Spleen (tissue), 11 donors: ENCODE measurements at regions not wholly inside any gene's neighbourhood (a gene's known extent, or its start where the extent isn't known, plus 50 kb on each side); places are given as distances from the start of the nearest gene placed in this dataset.

Source experiments
- DNase-seq: peaks from one replicate; pipeline ENCODE4 v3.0.0-alpha.2; 2020
- H3K27ac ChIP-seq, 8 donors: fragments of 200-600 bp; sonication (generic) in 7 of 8; 1 replicate in 4 of 8; 2 replicates in 4 of 8; pipeline versions ENCODE4 v1.5.0 to v1.8.0; 2016 to 2021; ENCODE audit warnings: inconsistent platforms in 4 of 8, mild to moderate bottlenecking in 4 of 8, moderate library complexity in 1 of 8
- H3K27me3 ChIP-seq, 7 donors: fragments of 200-600 bp; sonication (generic) in 6 of 7; replicated peaks in 1 of 7; 1 replicate in 4 of 7; 2 replicates in 3 of 7; pipeline versions ENCODE4 v1.5.0 to v1.8.0; 2016 to 2021; ENCODE audit warnings: inconsistent platforms in 3 of 7, mild to moderate bottlenecking in 1 of 7
- H3K36me3 ChIP-seq, 6 donors: fragments of 200-600 bp; sonication (generic) in 5 of 6; 1 replicate in 4 of 6; 2 replicates in 2 of 6; pipeline versions ENCODE4 v1.5.0 to v1.8.0; 2016 to 2021; ENCODE audit warnings: inconsistent platforms in 2 of 6
- H3K4me1 ChIP-seq, 6 donors: fragments of 200-600 bp; sonication (generic) in 5 of 6; 1 replicate in 3 of 6; 2 replicates in 3 of 6; pipeline versions ENCODE4 v1.5.0 to v1.8.0; 2016 to 2021; ENCODE audit warnings: inconsistent platforms in 3 of 6
- H3K4me3 ChIP-seq, 8 donors: fragments of 200-600 bp; sonication (generic) in 7 of 8; 1 replicate in 4 of 8; 2 replicates in 4 of 8; pipeline versions ENCODE4 v1.5.0 to v1.8.0; 2016 to 2021; ENCODE audit warnings: inconsistent platforms in 4 of 8, mild to moderate bottlenecking in 4 of 8, moderate library complexity in 2 of 8
- H3K9me3 ChIP-seq, 8 donors: fragments of 200-600 bp; sonication (generic) in 7 of 8; 1 replicate in 4 of 8; 2 replicates in 4 of 8; pipeline versions ENCODE4 v1.5.0 to v1.8.0; 2016 to 2021; ENCODE audit warnings: inconsistent platforms in 4 of 8
- CTCF ChIP-seq, 11 experiments: fragments of 200-600 bp in 7 of 11; fragments of 450-650 bp in 4 of 11; sonication (generic) in 4 of 11; IDR thresholded peaks in 8 of 11; conservative IDR thresholded peaks in 3 of 11; 1 replicate in 7 of 11; 2 replicates in 4 of 11; pipeline versions ENCODE4 v1.4.0 to v1.8.0; 2016 to 2021; ENCODE audit warnings: antibody characterized with exemption in 11 of 11, inconsistent platforms in 4 of 11, mild to moderate bottlenecking in 1 of 11
- POLR2A ChIP-seq, 3 donors: fragments of 450-650 bp; IDR thresholded peaks; one replicate each; pipeline ENCODE4 v1.5.1; 2017; ENCODE audit warnings: antibody characterized with exemption in 3 of 3, mild to moderate bottlenecking in 1 of 3
- POLR2AphosphoS5 ChIP-seq, 3 donors: sonication (generic); formaldehyde crosslinking; IDR thresholded peaks; one replicate each; pipeline ENCODE4 v1.5.1; 2017; ENCODE audit warnings: antibody characterized with exemption in 3 of 3
- WGBS, 5 donors: extraction: QIAGEN DNeasy Blood & Tissue Kit in 3 of 5; methylation state at CpG; one replicate each; pipeline versions ENCODE4 v1.1.5 to v1.1.7; 2013 to 2018; 5-methylcytosine and 5-hydroxymethylcytosine counted together
- intact Hi-C: fragments of 100-400 bp; cut with DNase I; formaldehyde crosslinking; loops from one replicate; pipeline ENCODE4 v1.15.0; 2023; ENCODE audit warnings: low total_unique reads
- donor health status: healthy with polysubstance abuse.
- donor health status: DM: no; HTN: no; CAD: no; lungs with moderate emphysema.
- donor health status: DM: no; HTN: no; CAD: no.
- donor health status: Bipolar disorder and iron deficiency.
- donor health status: healthy.
- donor health status: DM: no; HTN: no; CAD: no.
- donor health status: DM: yes; HTN: yes; CAD: no.

GRCh38 chr6:144857086-144857485 lies 572.0 kb downstream of the UTRN start:
- WGBS, 5 donors, result 45 to 73% (median 47%) methylated on average over 3 of the region's 3 CpGs
- H3K27me3 ChIP-seq, result no peaks in the 10 kb centered on the region
- no peaks in the 10 kb centered on the region for H3K9me3 ChIP-seq
- TF ChIP-seq CTCF (IDR thresholded peaks at IDR 0.05 in 8 of 11, conservative IDR thresholded peaks at IDR 0.05 in 3 of 11), result no peak
- no peak for TF ChIP-seq POLR2AphosphoS5 (IDR thresholded peaks at IDR 0.05)
- TF ChIP-seq POLR2A (IDR thresholded peaks at IDR 0.05), result no peak
- no peak for DNase-seq
- intact Hi-C loops, result no loop called here
- no peak overlapping the region for H3K4me3 ChIP-seq
- H3K27ac ChIP-seq, result no peak overlapping the region
- no peaks in the 10 kb centered on the region for H3K4me1 ChIP-seq
- H3K36me3 ChIP-seq, result peaks cover 0 to 19% (median 7%) of the 10 kb centered on the region in 6 donors

GRCh38 chr6:144862769-144863168 lies 577.6 kb downstream of the UTRN start:
- Histone ChIP-seq H3K4me3 (no peak overlapping the region), H3K27ac (no peak overlapping the region), H3K36me3 (no peaks in the 10 kb centered on the region), H3K27me3 (peaks cover 0 to 4% (median 0%) of the 10 kb centered on the region in 7 donors), H3K9me3 (peaks cover 0 to 26% (median 9%) of the 10 kb centered on the region in 8 donors), H3K4me1 (no peaks in the 10 kb centered on the region)
- no peak for TF ChIP-seq POLR2AphosphoS5 (IDR thresholded peaks at IDR 0.05)
- TF ChIP-seq CTCF (IDR thresholded peaks at IDR 0.05 in 8 of 11, conservative IDR thresholded peaks at IDR 0.05 in 3 of 11), result no peak
- no peak for TF ChIP-seq POLR2A (IDR thresholded peaks at IDR 0.05)
- 76 to 92% (median 81%) methylated on average over 2 of the region's 2 CpGs for WGBS, 5 donors
- DNase-seq, result no peak
- intact Hi-C loops, result no loop called here

GRCh38 chr6:144867761-144868160 lies 582.6 kb downstream of the UTRN start:
- Histone ChIP-seq H3K4me1 (no peaks in the 10 kb centered on the region), H3K36me3 (no peaks in the 10 kb centered on the region), H3K27ac (no peak overlapping the region), H3K9me3 (peaks cover 0 to 25% (median 9%) of the 10 kb centered on the region in 8 donors), H3K27me3 (peaks cover 0 to 4% (median 0%) of the 10 kb centered on the region in 7 donors), H3K4me3 (no peak overlapping the region)
- WGBS, 5 donors, result 57 to 74% (median 66%) methylated on average over 2 of the region's 2 CpGs
- no peak for DNase-seq
- no peak for TF ChIP-seq CTCF (IDR thresholded peaks at IDR 0.05 in 8 of 11, conservative IDR thresholded peaks at IDR 0.05 in 3 of 11)
- no peak for TF ChIP-seq POLR2AphosphoS5 (IDR thresholded peaks at IDR 0.05)
- TF ChIP-seq POLR2A (IDR thresholded peaks at IDR 0.05), result no peak
- intact Hi-C loops, result no loop called here

- H3K9me3 ChIP-seq, result peaks cover 0 to 7% (median 0%) of the 10 kb centered on the region in 8 donors
- H3K27me3 ChIP-seq, result no peaks in the 10 kb centered on the region
- 65 to 69% (median 66%) methylated on average over 2 of the region's 2 CpGs for WGBS, 5 donors
- no peak for DNase-seq
- intact Hi-C loops, result no loop called here
- H3K4me3 ChIP-seq, result no peak overlapping the region
- no peak overlapping the region for H3K27ac ChIP-seq
- H3K36me3 ChIP-seq, result no peaks in the 10 kb centered on the region
- no peak for TF ChIP-seq POLR2AphosphoS5 (IDR thresholded peaks at IDR 0.05)
- no peaks in the 10 kb centered on the region for H3K4me1 ChIP-seq
Measured at GRCh38 chr6:144870782-144871181, 585.6 kb downstream of the UTRN start.
